ENCODE measurements at regions not wholly inside any gene's neighbourhood (a gene's known extent, or its start where the extent isn't known, plus 50 kb on each side); places are given as distances from the start of the nearest gene placed in this dataset.
"Not testable (repeated sequence)": the region's sequence is repeated elsewhere in the genome, so short reads cannot be mapped to it uniquely, and the experiment has no call there.

GRCh38 chr5:4581289-4581688 is 558.8 kb upstream of the ADAMTS16 start:
- DNase-seq = no peak

- no peak for DNase-seq
Observed at GRCh38 chr5:4584982-4585381, 555.1 kb upstream of the ADAMTS16 start.

- DNase-seq = no peak
Observed at GRCh38 chr5:4613440-4613839, 526.7 kb upstream of the ADAMTS16 start.

GRCh38 chr5:4614088-4614487 is 526.0 kb upstream of the ADAMTS16 start:
- no peak for DNase-seq

GRCh38 chr5:4615369-4615768 is 524.8 kb upstream of the ADAMTS16 start:
- DNase-seq = not testable (repeated sequence)

- no peak for DNase-seq
Observed at GRCh38 chr5:4625206-4625896, 514.8 kb upstream of the ADAMTS16 start.

GRCh38 chr5:4627131-4627530 is 513.0 kb upstream of the ADAMTS16 start:
- DNase-seq = no peak

- DNase-seq = no peak
Observed at GRCh38 chr5:4627929-4628328, 512.2 kb upstream of the ADAMTS16 start.

- DNase-seq = no peak
Observed at GRCh38 chr5:4628645-4629385, 511.3 kb upstream of the ADAMTS16 start.

GRCh38 chr5:4630031-4630430 is 510.1 kb upstream of the ADAMTS16 start:
- no peak for DNase-seq

GRCh38 chr5:4634342-4634741 is 505.8 kb upstream of the ADAMTS16 start:
- DNase-seq = no peak

GRCh38 chr5:4636378-4636777 is 503.8 kb upstream of the ADAMTS16 start:
- no peak for DNase-seq

GRCh38 chr5:4639946-4640345 is 500.2 kb upstream of the ADAMTS16 start:
- DNase-seq = no peak

GRCh38 chr5:4640795-4641194 is 499.3 kb upstream of the ADAMTS16 start:
- no peak for DNase-seq

- DNase-seq = no peak
Observed at GRCh38 chr5:4642525-4642924, 497.6 kb upstream of the ADAMTS16 start.

GRCh38 chr5:4643190-4643589 is 496.9 kb upstream of the ADAMTS16 start:
- DNase-seq = no peak

- no peak for DNase-seq
Observed at GRCh38 chr5:4643960-4644359, 496.2 kb upstream of the ADAMTS16 start.

- DNase-seq = no peak
Observed at GRCh38 chr5:4646715-4647375, 493.3 kb upstream of the ADAMTS16 start.

GRCh38 chr5:4647955-4648354 is 492.2 kb upstream of the ADAMTS16 start:
- DNase-seq = no peak

- DNase-seq = no peak
Observed at GRCh38 chr5:4651806-4652565, 488.1 kb upstream of the ADAMTS16 start.

- DNase-seq = no peak
Observed at GRCh38 chr5:4653475-4653874, 486.7 kb upstream of the ADAMTS16 start.

- DNase-seq = no peak
Observed at GRCh38 chr5:4659851-4660250, 480.3 kb upstream of the ADAMTS16 start.

- DNase-seq = no peak
Observed at GRCh38 chr5:4661326-4661725, 478.8 kb upstream of the ADAMTS16 start.

All from stimulated activated naive CD4-positive, alpha-beta T cell treated with Interleukin-2 at 50 U/mL for 16 hours (primary cell).